Right atrium auricular region (tissue), 2 donors: ENCODE measurements at regions not wholly inside any gene's neighbourhood (a gene's known extent, or its start where the extent isn't known, plus 50 kb on each side); places are given as distances from the start of the nearest gene placed in this dataset.

Experiments
- DNase-seq: peaks from one replicate; pipeline ENCODE4 v3.0.0-alpha.2; 2019; ENCODE audit warnings: low spot score
- H3K27ac ChIP-seq, 2 donors: fragments of 200-600 bp; sonication (generic); 1 replicate in 1 of 2; 2 replicates in 1 of 2; pipeline ENCODE4 v1.5.1; 2016 to 2019
- H3K27me3 ChIP-seq, 2 donors: fragments of 200-600 bp; sonication (generic); one replicate each; pipeline versions ENCODE4 v1.5.1 to v1.6.0; 2017 to 2019
- H3K36me3 ChIP-seq: fragments of 200-600 bp; sonication (generic); one replicate; pipeline ENCODE4 v1.5.1; 2016
- H3K4me1 ChIP-seq, 2 donors: fragments of 200-600 bp; sonication (generic); one replicate each; pipeline versions ENCODE4 v1.5.1 to v1.6.0; 2017 to 2019
- H3K4me3 ChIP-seq, 2 donors: fragments of 200-600 bp; sonication (generic); 1 replicate in 1 of 2; 2 replicates in 1 of 2; pipeline ENCODE4 v1.5.1; 2017 to 2019; ENCODE audit warnings: mild to moderate bottlenecking in 1 of 2, moderate library complexity in 1 of 2
- H3K9me3 ChIP-seq, 2 donors: fragments of 200-600 bp; sonication (generic); one replicate each; pipeline ENCODE4 v1.5.1; 2019
- CTCF ChIP-seq, 2 donors: fragments of 200-600 bp; sonication (generic); IDR thresholded peaks; one replicate each; pipeline ENCODE4 v1.5.1; 2019; ENCODE audit warnings: antibody characterized with exemption in 2 of 2

- DNase-seq, result no peak
- Histone ChIP-seq H3K9me3 (no peaks in the 10 kb centered on the region), H3K27me3 (no peaks in the 10 kb centered on the region)
Observed at GRCh38 chr7:27375958-27376357, 133.4 kb downstream of the EVX1 start.

GRCh38 chr7:27377988-27378387, 135.4 kb downstream of the EVX1 start:
- Histone ChIP-seq H3K9me3 (no peaks in the 10 kb centered on the region), H3K27me3 (no peaks in the 10 kb centered on the region), H3K4me3 (no peak overlapping the region), H3K4me1 (no peaks in the 10 kb centered on the region), H3K27ac (no peak overlapping the region), H3K36me3 (no peaks in the 10 kb centered on the region)
- no peak for DNase-seq
- TF ChIP-seq CTCF (IDR thresholded peaks at IDR 0.05), result no peak

More at GRCh38 chr7:27375958-27376357, 133.4 kb downstream of the EVX1 start:
- no peak overlapping the region for H3K27ac ChIP-seq
- H3K4me1 ChIP-seq, result no peaks in the 10 kb centered on the region
- H3K4me3 ChIP-seq, result no peak overlapping the region
- H3K36me3 ChIP-seq, result no peaks in the 10 kb centered on the region
- no peak for TF ChIP-seq CTCF (IDR thresholded peaks at IDR 0.05)

GRCh38 chr7:27382307-27382706, 139.7 kb downstream of the EVX1 start:
- Histone ChIP-seq H3K27me3 (no peaks in the 10 kb centered on the region), H3K36me3 (no peaks in the 10 kb centered on the region), H3K4me3 (no peak overlapping the region), H3K9me3 (no peaks in the 10 kb centered on the region), H3K4me1 (no peaks in the 10 kb centered on the region), H3K27ac (no peak overlapping the region)
- no peak for TF ChIP-seq CTCF (IDR thresholded peaks at IDR 0.05)
- DNase-seq, result no peak

GRCh38 chr7:27386581-27386980, 144.0 kb downstream of the EVX1 start:
- no peak for DNase-seq
- no peak for TF ChIP-seq CTCF (IDR thresholded peaks at IDR 0.05)
- no peak overlapping the region for H3K4me3 ChIP-seq
- H3K27ac ChIP-seq, result no peak overlapping the region
- no peaks in the 10 kb centered on the region for H3K36me3 ChIP-seq
- no peaks in the 10 kb centered on the region for H3K27me3 ChIP-seq
- no peaks in the 10 kb centered on the region for H3K9me3 ChIP-seq
- no peaks in the 10 kb centered on the region for H3K4me1 ChIP-seq

- no peak for DNase-seq
- Histone ChIP-seq H3K36me3 (no peaks in the 10 kb centered on the region), H3K27ac (no peak overlapping the region), H3K4me1 (no peaks in the 10 kb centered on the region), H3K9me3 (no peaks in the 10 kb centered on the region), H3K4me3 (no peak overlapping the region), H3K27me3 (no peaks in the 10 kb centered on the region)
- no peak for TF ChIP-seq CTCF (IDR thresholded peaks at IDR 0.05)
Observed at GRCh38 chr7:27387864-27388263, 145.3 kb downstream of the EVX1 start.

GRCh38 chr7:27388561-27388960, 146.0 kb downstream of the EVX1 start:
- H3K27me3 ChIP-seq, result no peaks in the 10 kb centered on the region
- no peaks in the 10 kb centered on the region for H3K36me3 ChIP-seq
- DNase-seq, result no peak
- no peaks in the 10 kb centered on the region for H3K4me1 ChIP-seq
- no peak for TF ChIP-seq CTCF (IDR thresholded peaks at IDR 0.05)
- peaks cover 0 to 4% of the 10 kb centered on the region in 2 donors for H3K9me3 ChIP-seq
- no peak overlapping the region for H3K4me3 ChIP-seq
- no peak overlapping the region for H3K27ac ChIP-seq
